ENCODE measurements at regions not wholly inside any gene's neighbourhood (a gene's known extent, or its start where the extent isn't known, plus 50 kb on each side); places are given as distances from the start of the nearest gene placed in this dataset.

DNA sequence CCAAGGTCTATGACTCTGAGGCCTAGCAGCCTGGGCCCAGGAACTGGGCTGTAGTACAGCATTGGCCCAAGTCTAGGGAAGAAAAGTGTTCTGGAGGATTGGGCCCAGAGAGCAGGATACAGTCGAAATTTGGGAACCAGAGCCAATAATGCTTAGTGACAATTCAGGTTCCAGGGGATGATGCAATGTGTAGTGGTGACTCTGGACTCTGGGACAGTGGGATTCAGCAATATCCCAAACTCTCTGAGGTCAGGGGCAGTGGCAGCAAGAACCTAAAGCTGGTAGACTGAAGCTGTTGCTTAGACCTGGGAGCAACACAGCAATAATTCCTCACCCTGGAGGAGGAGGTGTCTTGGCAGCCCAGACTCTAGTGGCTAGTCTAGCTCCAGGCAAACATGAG, 545.5 kb upstream of the ARGLU1 start:
- ATAC-seq (ENCODE audit: insufficient number of reproducible peaks, low FRiP score, low read depth) (no peak), DNase-seq (ENCODE audit: low spot score) (no peak)
- TF ChIP-seq CTCF (IDR thresholded peaks at IDR 0.05): no peak
- H3K36me3 ChIP-seq: no peaks in the 10 kb centered on the region
- H3K27ac ChIP-seq: no peak overlapping the region
- H3K4me3 ChIP-seq: no peak overlapping the region
- no peaks in the 10 kb centered on the region for H3K27me3 ChIP-seq (replicated peaks; ENCODE audit: insufficient read depth)
- H3K9me3 ChIP-seq: peaks cover 12% of the 10 kb centered on the region
- H3K4me1 ChIP-seq (ENCODE audit: control insufficient read depth in 1 of 2, low read depth in 2 of 2): peaks cover 0 to 9% of the 10 kb centered on the region in 2 donors

DNA sequence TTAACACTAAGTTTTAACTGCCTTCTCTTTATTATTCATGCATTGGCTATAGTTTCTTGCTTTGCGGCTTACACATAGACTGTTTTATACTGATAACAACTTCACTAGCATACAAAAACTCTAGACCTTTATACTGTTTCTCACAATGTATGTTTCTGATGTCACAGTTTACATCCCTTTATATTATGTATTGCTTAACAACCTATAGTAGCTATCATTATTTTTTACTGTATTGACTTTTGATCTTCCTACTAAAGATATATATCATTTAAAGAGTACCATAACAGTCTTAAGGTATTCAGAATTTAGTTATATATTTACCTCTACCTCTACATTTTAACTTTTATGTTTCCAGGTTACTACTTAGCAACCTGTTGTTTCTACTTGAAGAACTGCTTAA, 543.3 kb upstream of the ARGLU1 start:
- no peaks in the 10 kb centered on the region for H3K36me3 ChIP-seq
- H3K4me3 ChIP-seq: no peak overlapping the region
- H3K27me3 ChIP-seq (replicated peaks; ENCODE audit: insufficient read depth): no peaks in the 10 kb centered on the region
- no peak for DNase-seq (ENCODE audit: low spot score)
- TF ChIP-seq CTCF (IDR thresholded peaks at IDR 0.05): no peak
- no peaks in the 10 kb centered on the region for H3K4me1 ChIP-seq (ENCODE audit: control insufficient read depth in 1 of 2, low read depth in 2 of 2)
- no peak overlapping the region for H3K27ac ChIP-seq
- H3K9me3 ChIP-seq: peaks cover 12% of the 10 kb centered on the region
- no peak for ATAC-seq (ENCODE audit: insufficient number of reproducible peaks, low FRiP score, low read depth)

GRCh38 chr13:107104631-107105030, 536.7 kb upstream of the ARGLU1 start:
- Histone ChIP-seq H3K27me3 (replicated peaks; ENCODE audit: insufficient read depth) (no peaks in the 10 kb centered on the region), H3K4me1 (ENCODE audit: control insufficient read depth in 1 of 2, low read depth in 2 of 2) (no peaks in the 10 kb centered on the region), H3K27ac (no peak overlapping the region), H3K4me3 (no peak overlapping the region), H3K9me3 (peaks cover 8% of the 10 kb centered on the region), H3K36me3 (no peaks in the 10 kb centered on the region)
- ATAC-seq (ENCODE audit: insufficient number of reproducible peaks, low FRiP score, low read depth) (no peak), DNase-seq (ENCODE audit: low spot score) (no peak)
- no peak for TF ChIP-seq CTCF (IDR thresholded peaks at IDR 0.05)

DNA sequence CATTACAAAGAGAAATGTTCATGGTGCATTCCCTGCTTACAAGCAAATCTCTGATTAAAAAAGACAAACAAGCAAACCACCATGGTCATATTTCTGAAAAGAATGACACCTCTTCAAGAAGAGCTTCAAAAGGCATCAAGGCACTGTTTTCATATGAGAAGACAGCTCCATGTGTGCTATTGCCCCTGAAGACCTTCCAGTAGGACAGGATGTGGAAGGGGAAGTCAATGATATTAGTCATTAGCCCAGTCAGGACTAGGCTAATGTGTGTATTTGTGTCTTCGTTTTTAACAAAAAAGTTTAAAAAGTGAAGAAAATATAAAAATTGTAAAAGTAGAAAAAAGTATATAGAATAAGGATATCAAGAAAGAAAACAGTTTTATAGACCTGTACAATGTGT, 534.7 kb upstream of the ARGLU1 start:
- Histone ChIP-seq H3K4me1 (ENCODE audit: control insufficient read depth in 1 of 2, low read depth in 2 of 2) (no peaks in the 10 kb centered on the region), H3K4me3 (no peak overlapping the region), H3K27ac (no peak overlapping the region), H3K27me3 (replicated peaks; ENCODE audit: insufficient read depth) (no peaks in the 10 kb centered on the region), H3K36me3 (no peaks in the 10 kb centered on the region), H3K9me3 (no peaks in the 10 kb centered on the region)
- ATAC-seq (ENCODE audit: insufficient number of reproducible peaks, low FRiP score, low read depth) (no peak), DNase-seq (ENCODE audit: low spot score) (no peak)
- no peak for TF ChIP-seq CTCF (IDR thresholded peaks at IDR 0.05)

GRCh38 chr13:107099661-107100060, 531.7 kb upstream of the ARGLU1 start:
- Histone ChIP-seq H3K4me1 (ENCODE audit: control insufficient read depth in 1 of 2, low read depth in 2 of 2) (no peaks in the 10 kb centered on the region), H3K9me3 (no peaks in the 10 kb centered on the region), H3K27ac (no peak overlapping the region), H3K27me3 (replicated peaks; ENCODE audit: insufficient read depth) (no peaks in the 10 kb centered on the region), H3K4me3 (no peak overlapping the region), H3K36me3 (no peaks in the 10 kb centered on the region)
- TF ChIP-seq CTCF (IDR thresholded peaks at IDR 0.05): no peak
- ATAC-seq (ENCODE audit: insufficient number of reproducible peaks, low FRiP score, low read depth) (no peak), DNase-seq (ENCODE audit: low spot score) (no peak)
